H1 (cell line): ENCODE measurements at regions not wholly inside any gene's neighbourhood (a gene's known extent, or its start where the extent isn't known, plus 50 kb on each side); places are given as distances from the start of the nearest gene placed in this dataset.

Experiments
- CTCF ChIA-PET: fragments of 300-600 bp; sonication (Branson Sonifier 250); formaldehyde crosslinking; loops from one replicate; lab custom pipeline; 2021; ENCODE audit not compliant: partially characterized antibody; lab: Charles Lee
- POLR2A ChIA-PET: fragments of 300-600 bp; sonication (Branson Sonifier 250); formaldehyde crosslinking; loops from one replicate; lab custom pipeline; 2021; ENCODE audit warnings: inconsistent platforms; ENCODE audit not compliant: partially characterized antibody; lab: Charles Lee
- DNase-seq, 2 experiments: peaks; one replicate each; pipeline versions ENCODE4 v3.0.0 to v3.0.0-alpha.2; 2010 to 2022; ENCODE audit warnings: low spot score in 2 of 2, low read depth in 1 of 2, mixed read lengths in 1 of 2
- FAIRE-seq: peaks from 2 replicates; lab custom pipeline; 2011; peaks lifted over from hg19 to GRCh38; lab: Jason Lieb, UNC
- H2AFZ ChIP-seq: 2 replicates; pipeline ENCODE4 v1.8.1; 2012; ENCODE audit warnings: low read length, inconsistent platforms
- H2AK5ac ChIP-seq: 2 replicates; pipeline ENCODE4 v1.6.1; 2013; ENCODE audit warnings: low read depth, low read length
- H2BK120ac ChIP-seq: replicated peaks from 2 replicates; pipeline ENCODE3; 2013; ENCODE audit warnings: low read depth, low read length, inconsistent platforms
- H2BK12ac ChIP-seq: 2 replicates; pipeline ENCODE4 v1.6.1; 2013; ENCODE audit warnings: low read depth, low read length
- H2BK15ac ChIP-seq: 2 replicates; pipeline ENCODE4 v1.6.1; 2013; ENCODE audit warnings: low read length
- H2BK20ac ChIP-seq: 2 replicates; pipeline ENCODE4 v1.6.1; 2013; ENCODE audit warnings: low read length
- H2BK5ac ChIP-seq: 2 replicates; pipeline ENCODE4 v1.6.1; 2013; ENCODE audit warnings: low read depth, low read length
- H3K14ac ChIP-seq: 2 replicates; pipeline ENCODE4 v1.6.1; 2013; ENCODE audit warnings: inconsistent platforms; ENCODE audit not compliant: insufficient read length
- H3K18ac ChIP-seq: 2 replicates; pipeline ENCODE4 v1.6.1; 2013; ENCODE audit warnings: low read length; ENCODE audit errors: extremely low read depth
- H3K23ac ChIP-seq: 2 replicates; pipeline ENCODE4 v1.6.1; 2013; ENCODE audit warnings: inconsistent platforms; ENCODE audit not compliant: insufficient read length
- H3K23me2 ChIP-seq: 2 replicates; pipeline ENCODE4 v1.6.1; 2013; ENCODE audit warnings: low read depth, low read length
- H3K27ac ChIP-seq: 2 replicates; pipeline ENCODE4 v1.6.1; 2011; ENCODE audit warnings: low read depth, low read length, inconsistent platforms
- H3K27me3 ChIP-seq, 4 experiments: replicated peaks in 1 of 4; 1 replicate in 1 of 4; 2 replicates in 3 of 4; pipeline versions ENCODE4 v1.6.1 to v1.8.1; 2011 to 2013; ENCODE audit warnings: low read length in 3 of 4, mild to moderate bottlenecking in 3 of 4, inconsistent platforms in 2 of 4, mixed read lengths in 2 of 4, moderate library complexity in 1 of 4; ENCODE audit not compliant: control insufficient read depth in 3 of 4, insufficient read depth in 3 of 4; ENCODE audit errors: extremely low read depth in 1 of 4
- H3K36me3 ChIP-seq, 4 experiments: 2 replicates each; pipeline versions ENCODE4 v1.6.1 to v1.8.1; 2011 to 2013; ENCODE audit warnings: mild to moderate bottlenecking in 4 of 4, low read length in 3 of 4, moderate library complexity in 2 of 4, control low read depth in 1 of 4, inconsistent platforms in 1 of 4; ENCODE audit not compliant: insufficient read depth in 4 of 4, control insufficient read depth in 2 of 4
- H3K4ac ChIP-seq: replicated peaks from 2 replicates; pipeline ENCODE3; 2013; ENCODE audit warnings: low read length, low read depth, mixed read lengths, inconsistent platforms; ENCODE audit not compliant: insufficient read length
- H3K4me1 ChIP-seq, 4 experiments: replicated peaks in 1 of 4; 1 replicate in 1 of 4; 2 replicates in 3 of 4; pipeline versions ENCODE4 v1.6.1 to v1.8.1; 2011 to 2013; ENCODE audit warnings: low read length in 3 of 4, inconsistent platforms in 2 of 4, mixed read lengths in 1 of 4; ENCODE audit not compliant: insufficient read depth in 4 of 4, control insufficient read depth in 3 of 4
- H3K4me2 ChIP-seq, 2 experiments: 2 replicates each; pipeline versions ENCODE4 v1.6.1 to v1.8.1; 2011 to 2013; ENCODE audit warnings: low read depth in 2 of 2, low read length in 2 of 2, control low read depth in 1 of 2, inconsistent platforms in 1 of 2, mild to moderate bottlenecking in 1 of 2; ENCODE audit not compliant: insufficient read depth in 1 of 2
- H3K4me3 ChIP-seq, 4 experiments: fragments of 200-600, 300-600 bp in 1 of 4; sonication (generic), shearing (Covaris generic), sonication (Bioruptor Twin) in 1 of 4; 2 replicates each; pipeline versions ENCODE4 v1.5.1 to v1.8.1; 2011 to 2016; ENCODE audit warnings: low read length in 4 of 4, low read depth in 3 of 4, control low read depth in 2 of 4, inconsistent platforms in 2 of 4, mild to moderate bottlenecking in 2 of 4, mixed read lengths in 1 of 4, moderate library complexity in 1 of 4; ENCODE audit not compliant: insufficient read depth in 2 of 4; ENCODE audit errors: extremely low read depth in 1 of 4
- H3K56ac ChIP-seq: replicated peaks from 2 replicates; pipeline ENCODE3; 2013; ENCODE audit warnings: low read depth, mild to moderate bottlenecking, mixed read lengths, low read length, inconsistent platforms; ENCODE audit not compliant: insufficient read length
- H3K79me1 ChIP-seq: 2 replicates; pipeline ENCODE4 v1.6.1; 2013; ENCODE audit warnings: low read depth, low read length, control low read depth
- H3K79me2 ChIP-seq, 2 experiments: 2 replicates each; pipeline versions ENCODE4 v1.6.1 to v1.8.1; 2012 to 2013; ENCODE audit warnings: low read length in 2 of 2, mild to moderate bottlenecking in 2 of 2, inconsistent platforms in 1 of 2; ENCODE audit not compliant: insufficient read depth in 2 of 2, control insufficient read depth in 1 of 2
- H3K9ac ChIP-seq, 4 experiments: replicated peaks in 1 of 4; 1 replicate in 1 of 4; 2 replicates in 3 of 4; pipeline versions ENCODE4 v1.6.1 to v1.8.1; 2011 to 2013; ENCODE audit warnings: low read depth in 3 of 4, low read length in 3 of 4, control low read depth in 2 of 4, mild to moderate bottlenecking in 2 of 4, moderate library complexity in 2 of 4, inconsistent platforms in 1 of 4; ENCODE audit errors: extremely low read depth in 1 of 4
- H3K9me3 ChIP-seq, 2 experiments: 2 replicates each; pipeline versions ENCODE4 v1.6.1 to v1.8.1; 2012 to 2013; ENCODE audit warnings: mild to moderate bottlenecking in 2 of 2, moderate library complexity in 2 of 2, control low read depth in 1 of 2, inconsistent platforms in 1 of 2, low read depth in 1 of 2, low read length in 1 of 2, mixed read lengths in 1 of 2; ENCODE audit not compliant: insufficient read depth in 2 of 2
- H4K20me1 ChIP-seq, 2 experiments: replicated peaks in 1 of 2; 2 replicates each; pipeline versions ENCODE3 to v1.8.1; 2011 to 2013; ENCODE audit warnings: inconsistent platforms in 2 of 2, low read length in 2 of 2, mild to moderate bottlenecking in 1 of 2; ENCODE audit not compliant: insufficient read depth in 2 of 2, control insufficient read depth in 1 of 2
- H4K5ac ChIP-seq: 2 replicates; pipeline ENCODE4 v1.6.1; 2013; ENCODE audit warnings: low read length, low read depth, mixed read lengths, inconsistent platforms; ENCODE audit not compliant: insufficient read length
- H4K8ac ChIP-seq: 2 replicates; pipeline ENCODE4 v1.8.0; 2013; ENCODE audit warnings: mild to moderate bottlenecking, moderate library complexity, low read length, inconsistent platforms; ENCODE audit not compliant: insufficient read depth; ENCODE audit errors: extremely low read depth
- H4K91ac ChIP-seq: replicated peaks from 2 replicates; pipeline ENCODE3; 2013; ENCODE audit warnings: low read length, mixed read lengths, inconsistent platforms; ENCODE audit not compliant: insufficient read length
- CHD7 ChIP-seq: fragments of 300-600 bp; sonication (generic); IDR thresholded peaks from 2 replicates; pipeline ENCODE4 v1.7.1; 2012; ENCODE audit warnings: low read length, moderate library complexity, mild to moderate bottlenecking, inconsistent platforms; ENCODE audit not compliant: insufficient replicate concordance
- WGBS, 2 experiments: shearing (Covaris generic) in 1 of 2; methylation state at CpG; one replicate each; pipeline versions ENCODE4 v1.1.6 to v1.1.7; 2013 to 2015; ENCODE audit warnings: low lambda C conversion rate in 2 of 2, mixed read lengths in 2 of 2, inconsistent platforms in 1 of 2, low coverage in 1 of 2, missing lambda C conversion rate in 1 of 2; ENCODE audit not compliant: insufficient replicate concordance in 2 of 2, insufficient coverage in 1 of 2, insufficient read length in 1 of 2; ENCODE audit errors: extremely low coverage in 1 of 2, missing lambda C conversion rate in 1 of 2; 5-methylcytosine and 5-hydroxymethylcytosine counted together

DNA sequence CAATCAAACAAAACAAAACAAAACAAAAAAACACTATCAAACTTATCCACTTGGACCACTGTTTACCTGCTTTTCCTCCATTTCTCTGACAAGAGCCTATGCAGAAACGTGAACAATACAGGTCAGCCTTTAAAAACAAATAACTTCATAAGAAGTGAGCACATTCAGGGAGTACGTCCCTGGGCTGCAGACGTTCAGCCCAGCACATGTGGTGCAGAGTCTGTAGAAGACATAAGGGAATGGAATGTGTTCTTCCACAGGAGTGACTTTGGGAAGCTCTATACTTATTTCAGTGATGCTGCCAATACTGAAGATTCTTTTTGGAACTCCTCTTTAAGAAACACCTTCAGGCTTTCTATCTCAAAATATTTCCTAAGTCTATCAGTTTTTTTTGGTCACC is 120.6 kb downstream of the SPRY1 start:
- Histone ChIP-seq H3K18ac (no peak overlapping the region), H3K27me3 (no peaks in the 10 kb centered on the region), H3K23me2 (no peaks in the 10 kb centered on the region), H3K27ac (no peak overlapping the region), H3K36me3 (no peaks in the 10 kb centered on the region), H3K79me1 (no peaks in the 10 kb centered on the region), H2BK120ac (no peak overlapping the region), H2BK20ac (no peak overlapping the region), H2BK12ac (no peak overlapping the region), H3K4me3 (no peak overlapping the region), H3K4ac (no peak overlapping the region), H3K4me1 (no peaks in the 10 kb centered on the region), H4K8ac (no peak overlapping the region), H2AK5ac (no peak overlapping the region), H4K20me1 (no peaks in the 10 kb centered on the region), H3K9me3 (no peaks in the 10 kb centered on the region), H3K14ac (no peak overlapping the region), H3K23ac (no peak overlapping the region), H2AFZ (no peak overlapping the region), H2BK5ac (no peak overlapping the region), H3K56ac (no peak overlapping the region), H3K79me2 (no peaks in the 10 kb centered on the region), H3K9ac (no peak overlapping the region), H4K91ac (no peak overlapping the region), H4K5ac (no peak overlapping the region), H3K4me2 (no peak overlapping the region), H2BK15ac (no peak overlapping the region)
- DNase-seq (no peak), FAIRE-seq (no peak)
- CTCF ChIA-PET, result interaction anchor here (0.8 to 1.7 kb wide), 2 partner anchors 12 to 24 kb away, joined by 3 to 5 read pairs; no protein-coding TSS in a partner anchor
- POLR2A ChIA-PET, result no interaction called here
- WGBS, 2 experiments, result 84% methylated on average over 3 of the region's 3 CpGs; no CpG with 5 or more reads in 1 of the 2 experiments
- TF ChIP-seq CHD7, result no peak
